ENCODE measurements at regions not wholly inside any gene's neighbourhood (a gene's known extent, or its start where the extent isn't known, plus 50 kb on each side); places are given as distances from the start of the nearest gene placed in this dataset.

- WGBS, 4 donors = 74 to 82% (median 78%) methylated on average over 4 of the region's 4 CpGs
- Histone ChIP-seq H3K36me3 (peaks cover 0 to 25% (median 0%) of the 10 kb centered on the region in 9 donors), H3K4me3 (no peak overlapping the region), H3K27me3 (no peaks in the 10 kb centered on the region), H3K9me3 (no peaks in the 10 kb centered on the region), H3K4me1 (peaks cover 0 to 58% (median 24%) of the 10 kb centered on the region in 12 donors), H3K27ac (peak overlapping the region in 8 of 12 donors; percentile 11 to 85 (median 45))
- peak in 2 of 4 donors; percentile 11 to 43 for ATAC-seq
- intact Hi-C loops (cut with DNase I) = no loop called here
- no peak for DNase-seq
- TF ChIP-seq POLR2A (IDR thresholded peaks at IDR 0.05) (no peak), CTCF (IDR thresholded peaks at IDR 0.05) (no peak)
Measured at GRCh38 chr2:196233805-196234475, 62.6 kb upstream of the STK17B start.

DNA sequence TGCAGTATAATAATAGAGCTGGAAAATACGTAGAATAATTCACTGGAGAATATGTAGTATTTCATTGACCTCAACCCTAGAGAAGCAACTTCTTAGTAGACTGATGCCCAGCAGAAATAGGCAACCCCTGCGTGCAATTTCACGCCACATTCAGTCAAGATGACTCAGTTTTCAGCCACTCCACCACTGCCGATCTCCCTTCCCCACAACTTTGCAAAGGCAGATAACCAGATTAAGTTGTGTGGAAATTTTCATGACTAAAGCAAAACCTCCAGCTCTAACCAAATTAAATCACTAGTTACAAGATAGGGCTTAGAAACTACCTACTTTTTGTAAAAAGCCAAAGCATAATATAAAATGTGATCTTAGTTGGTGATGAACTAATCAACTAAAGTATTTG lies 63.3 kb upstream of the STK17B start:
- no peak for DNase-seq
- 87 to 95% (median 91%) methylated on average over 4 of the region's 4 CpGs for WGBS, 4 donors
- ATAC-seq = no peak
- no peak overlapping the region for H3K4me3 ChIP-seq
- peaks cover 0 to 58% (median 30%) of the 10 kb centered on the region in 12 donors for H3K4me1 ChIP-seq
- H3K9me3 ChIP-seq = no peaks in the 10 kb centered on the region
- intact Hi-C loops (cut with DNase I) = no loop called here
- H3K27me3 ChIP-seq = no peaks in the 10 kb centered on the region
- no peak for TF ChIP-seq POLR2A (IDR thresholded peaks at IDR 0.05)
- no peak for TF ChIP-seq CTCF (IDR thresholded peaks at IDR 0.05)
- peaks cover 0 to 26% (median 0%) of the 10 kb centered on the region in 9 donors for H3K36me3 ChIP-seq
- H3K27ac ChIP-seq = peak overlapping the region in 1 of 12 donors; percentile 85

DNA sequence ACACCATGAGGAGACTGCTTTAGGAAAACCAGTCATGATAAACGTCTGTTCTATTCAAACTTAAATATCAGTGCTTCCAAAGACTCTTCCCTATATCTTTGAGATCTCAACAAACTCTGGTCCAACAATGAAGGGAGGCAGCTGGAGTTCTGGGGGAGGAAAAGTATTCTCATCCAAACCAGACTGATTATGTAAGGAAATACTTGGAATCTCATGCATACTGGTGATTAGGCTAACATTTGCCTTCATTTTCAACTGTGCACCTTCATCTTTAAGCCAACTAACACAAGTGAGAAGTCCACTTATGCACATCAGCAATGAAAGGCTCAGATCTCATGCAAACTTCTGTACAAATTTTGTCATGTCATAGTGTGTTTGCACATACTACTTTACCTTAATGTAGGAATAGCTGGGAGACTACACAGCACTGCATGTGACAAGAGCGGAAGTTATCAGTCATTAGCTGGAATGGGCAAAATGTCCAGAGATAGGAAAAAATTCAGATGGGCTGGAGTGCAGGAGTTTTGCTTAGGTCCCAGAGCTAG lies 67.5 kb upstream of the STK17B start:
- 66 to 79% (median 68%) methylated on average over 2 of the region's 2 CpGs for WGBS, 4 donors
- Histone ChIP-seq H3K4me1 (peaks cover 0 to 71% (median 16%) of the 10 kb centered on the region in 12 donors), H3K9me3 (no peaks in the 10 kb centered on the region), H3K27me3 (no peaks in the 10 kb centered on the region), H3K36me3 (peaks cover 0 to 47% (median 7%) of the 10 kb centered on the region in 9 donors), H3K4me3 (no peak overlapping the region), H3K27ac (peak overlapping the region in 10 of 12 donors; percentile 60 to 93 (median 67))
- ATAC-seq (no peak), DNase-seq (no peak)
- intact Hi-C loops (cut with DNase I) = no loop called here
- TF ChIP-seq CTCF (IDR thresholded peaks at IDR 0.05) (no peak), POLR2A (IDR thresholded peaks at IDR 0.05) (no peak)
